ENCODE measurements at regions not wholly inside any gene's neighbourhood (a gene's known extent, or its start where the extent isn't known, plus 50 kb on each side); places are given as distances from the start of the nearest gene placed in this dataset.

- no peaks in the 10 kb centered on the region for H3K27me3 ChIP-seq (ENCODE audit: control insufficient read depth, insufficient read depth, low read length)
- H3K4me3 ChIP-seq (ENCODE audit: insufficient read depth, low read depth, low read length): no peak overlapping the region
- no peak for DNase-seq
- no peaks in the 10 kb centered on the region for H3K36me3 ChIP-seq (replicated peaks; ENCODE audit: control insufficient read depth, insufficient read depth, low read length)
Observed at GRCh38 chr11:13851691-13852090, 110.8 kb upstream of the SPON1 start.

GRCh38 chr11:13852481-13852880 lies 110.0 kb upstream of the SPON1 start:
- Histone ChIP-seq H3K4me3 (ENCODE audit: insufficient read depth, low read depth, low read length) (no peak overlapping the region), H3K27me3 (ENCODE audit: control insufficient read depth, insufficient read depth, low read length) (no peaks in the 10 kb centered on the region), H3K36me3 (replicated peaks; ENCODE audit: control insufficient read depth, insufficient read depth, low read length) (no peaks in the 10 kb centered on the region)
- DNase-seq: no peak

GRCh38 chr11:13857828-13858227 lies 104.7 kb upstream of the SPON1 start:
- Histone ChIP-seq H3K36me3 (replicated peaks; ENCODE audit: control insufficient read depth, insufficient read depth, low read length) (no peaks in the 10 kb centered on the region), H3K27me3 (ENCODE audit: control insufficient read depth, insufficient read depth, low read length) (no peaks in the 10 kb centered on the region), H3K4me3 (ENCODE audit: insufficient read depth, low read depth, low read length) (no peak overlapping the region)
- no peak for DNase-seq

GRCh38 chr11:13859892-13860291 lies 102.6 kb upstream of the SPON1 start:
- no peak for DNase-seq
- H3K4me3 ChIP-seq (ENCODE audit: insufficient read depth, low read depth, low read length): no peak overlapping the region
- H3K27me3 ChIP-seq (ENCODE audit: control insufficient read depth, insufficient read depth, low read length): no peaks in the 10 kb centered on the region
- H3K36me3 ChIP-seq (replicated peaks; ENCODE audit: control insufficient read depth, insufficient read depth, low read length): no peaks in the 10 kb centered on the region

GRCh38 chr11:13861411-13861810 lies 101.1 kb upstream of the SPON1 start:
- H3K4me3 ChIP-seq (ENCODE audit: insufficient read depth, low read depth, low read length): no peak overlapping the region
- no peaks in the 10 kb centered on the region for H3K27me3 ChIP-seq (ENCODE audit: control insufficient read depth, insufficient read depth, low read length)
- DNase-seq: no peak
- H3K36me3 ChIP-seq (replicated peaks; ENCODE audit: control insufficient read depth, insufficient read depth, low read length): no peaks in the 10 kb centered on the region

- Histone ChIP-seq H3K27me3 (ENCODE audit: control insufficient read depth, insufficient read depth, low read length) (no peaks in the 10 kb centered on the region), H3K4me3 (ENCODE audit: insufficient read depth, low read depth, low read length) (no peak overlapping the region), H3K36me3 (replicated peaks; ENCODE audit: control insufficient read depth, insufficient read depth, low read length) (no peaks in the 10 kb centered on the region)
- DNase-seq: no peak
Observed at GRCh38 chr11:13862845-13863392, 99.6 kb upstream of the SPON1 start.

- Histone ChIP-seq H3K4me3 (ENCODE audit: insufficient read depth, low read depth, low read length) (no peak overlapping the region), H3K27me3 (ENCODE audit: control insufficient read depth, insufficient read depth, low read length) (no peaks in the 10 kb centered on the region), H3K36me3 (replicated peaks; ENCODE audit: control insufficient read depth, insufficient read depth, low read length) (no peaks in the 10 kb centered on the region)
- DNase-seq: no peak
Observed at GRCh38 chr11:13868710-13869397, 93.7 kb upstream of the SPON1 start.

GRCh38 chr11:13869398-13869886 lies 93.1 kb upstream of the SPON1 start:
- no peak overlapping the region for H3K4me3 ChIP-seq (ENCODE audit: insufficient read depth, low read depth, low read length)
- DNase-seq: no peak
- H3K36me3 ChIP-seq (replicated peaks; ENCODE audit: control insufficient read depth, insufficient read depth, low read length): no peaks in the 10 kb centered on the region
- H3K27me3 ChIP-seq (ENCODE audit: control insufficient read depth, insufficient read depth, low read length): no peaks in the 10 kb centered on the region

- Histone ChIP-seq H3K36me3 (replicated peaks; ENCODE audit: control insufficient read depth, insufficient read depth, low read length) (no peaks in the 10 kb centered on the region), H3K4me3 (ENCODE audit: insufficient read depth, low read depth, low read length) (no peak overlapping the region), H3K27me3 (ENCODE audit: control insufficient read depth, insufficient read depth, low read length) (no peaks in the 10 kb centered on the region; the same call in 1 of the 2 replicates)
- DNase-seq: no peak
Observed at GRCh38 chr11:13874597-13874996, 87.9 kb upstream of the SPON1 start.

- no peaks in the 10 kb centered on the region for H3K36me3 ChIP-seq (replicated peaks; ENCODE audit: control insufficient read depth, insufficient read depth, low read length)
- DNase-seq: no peak
- H3K27me3 ChIP-seq (ENCODE audit: control insufficient read depth, insufficient read depth, low read length): no peaks in the 10 kb centered on the region; the same call in 1 of the 2 replicates
- H3K4me3 ChIP-seq (ENCODE audit: insufficient read depth, low read depth, low read length): no peak overlapping the region
Observed at GRCh38 chr11:13875643-13876042, 86.9 kb upstream of the SPON1 start.

- no peaks in the 10 kb centered on the region for H3K36me3 ChIP-seq (replicated peaks; ENCODE audit: control insufficient read depth, insufficient read depth, low read length)
- no peak for DNase-seq
- H3K27me3 ChIP-seq (ENCODE audit: control insufficient read depth, insufficient read depth, low read length): no peaks in the 10 kb centered on the region; the same call in 1 of the 2 replicates
- H3K4me3 ChIP-seq (ENCODE audit: insufficient read depth, low read depth, low read length): no peak overlapping the region
Observed at GRCh38 chr11:13876423-13876822, 86.1 kb upstream of the SPON1 start.

- Histone ChIP-seq H3K4me3 (ENCODE audit: insufficient read depth, low read depth, low read length) (no peak overlapping the region), H3K36me3 (replicated peaks; ENCODE audit: control insufficient read depth, insufficient read depth, low read length) (no peaks in the 10 kb centered on the region), H3K27me3 (ENCODE audit: control insufficient read depth, insufficient read depth, low read length) (no peaks in the 10 kb centered on the region; the same call in 1 of the 2 replicates)
- no peak for DNase-seq
Observed at GRCh38 chr11:13878077-13878476, 84.4 kb upstream of the SPON1 start.

GRCh38 chr11:13880634-13881033 lies 81.9 kb upstream of the SPON1 start:
- no peaks in the 10 kb centered on the region; the same call in 1 of the 2 replicates for H3K27me3 ChIP-seq (ENCODE audit: control insufficient read depth, insufficient read depth, low read length)
- no peak overlapping the region for H3K4me3 ChIP-seq (ENCODE audit: insufficient read depth, low read depth, low read length)
- DNase-seq: no peak
- H3K36me3 ChIP-seq (replicated peaks; ENCODE audit: control insufficient read depth, insufficient read depth, low read length): no peaks in the 10 kb centered on the region

- H3K4me3 ChIP-seq (ENCODE audit: insufficient read depth, low read depth, low read length): no peak overlapping the region
- H3K27me3 ChIP-seq (ENCODE audit: control insufficient read depth, insufficient read depth, low read length): no peaks in the 10 kb centered on the region; the same call in 1 of the 2 replicates
- DNase-seq: no peak
- no peaks in the 10 kb centered on the region for H3K36me3 ChIP-seq (replicated peaks; ENCODE audit: control insufficient read depth, insufficient read depth, low read length)
Observed at GRCh38 chr11:13881226-13881905, 81.2 kb upstream of the SPON1 start.

- Histone ChIP-seq H3K36me3 (replicated peaks; ENCODE audit: control insufficient read depth, insufficient read depth, low read length) (no peaks in the 10 kb centered on the region), H3K27me3 (ENCODE audit: control insufficient read depth, insufficient read depth, low read length) (no peaks in the 10 kb centered on the region; the same call in 1 of the 2 replicates), H3K4me3 (ENCODE audit: insufficient read depth, low read depth, low read length) (no peak overlapping the region)
- DNase-seq: no peak
Observed at GRCh38 chr11:13883042-13883441, 79.5 kb upstream of the SPON1 start.
